Glutamatergic neuron (in vitro differentiated cells): ENCODE measurements at regions not wholly inside any gene's neighbourhood (a gene's known extent, or its start where the extent isn't known, plus 50 kb on each side); places are given as distances from the start of the nearest gene placed in this dataset.
"Not testable (repeated sequence)": the region's sequence is repeated elsewhere in the genome, so short reads cannot be mapped to it uniquely, and the experiment has no call there.

Experiments
- DNase-seq: peaks from one replicate; pipeline ENCODE4 v3.0.0; 2022
- H3K27ac Mint-ChIP-seq: one replicate; pipeline ENCODE4 v1.8.0; 2020; ENCODE audit warnings: mild to moderate bottlenecking, mixed read lengths, inconsistent platforms; ENCODE audit not compliant: unreplicated experiment
- H3K27me3 Mint-ChIP-seq: one replicate; pipeline ENCODE4 v1.8.0; 2020; ENCODE audit warnings: mild to moderate bottlenecking, moderate library complexity, mixed read lengths, inconsistent platforms; ENCODE audit not compliant: unreplicated experiment
- H3K36me3 Mint-ChIP-seq: one replicate; pipeline ENCODE4 v1.8.0; 2020; ENCODE audit warnings: mild to moderate bottlenecking, mixed read lengths, inconsistent platforms; ENCODE audit not compliant: unreplicated experiment
- H3K4me1 Mint-ChIP-seq: one replicate; pipeline ENCODE4 v1.8.0; 2020; ENCODE audit warnings: mild to moderate bottlenecking, low read depth, mixed read lengths, inconsistent platforms; ENCODE audit not compliant: unreplicated experiment
- H3K4me3 Mint-ChIP-seq: one replicate; pipeline ENCODE4 v1.8.0; 2020; ENCODE audit warnings: mild to moderate bottlenecking, mixed read lengths, inconsistent platforms; ENCODE audit not compliant: unreplicated experiment
- H3K9me3 Mint-ChIP-seq: one replicate; pipeline ENCODE4 v1.8.0; 2020; ENCODE audit warnings: mild to moderate bottlenecking, moderate library complexity, mixed read lengths, inconsistent platforms; ENCODE audit not compliant: unreplicated experiment
- TF ChIP-seq, protein P1 (sequence below): fragments of 200-600 bp; sonication (generic); IDR thresholded peaks from one replicate; pipeline ENCODE4 v1.5.0; 2021; ENCODE audit not compliant: partially characterized antibody, unreplicated experiment

DNA sequence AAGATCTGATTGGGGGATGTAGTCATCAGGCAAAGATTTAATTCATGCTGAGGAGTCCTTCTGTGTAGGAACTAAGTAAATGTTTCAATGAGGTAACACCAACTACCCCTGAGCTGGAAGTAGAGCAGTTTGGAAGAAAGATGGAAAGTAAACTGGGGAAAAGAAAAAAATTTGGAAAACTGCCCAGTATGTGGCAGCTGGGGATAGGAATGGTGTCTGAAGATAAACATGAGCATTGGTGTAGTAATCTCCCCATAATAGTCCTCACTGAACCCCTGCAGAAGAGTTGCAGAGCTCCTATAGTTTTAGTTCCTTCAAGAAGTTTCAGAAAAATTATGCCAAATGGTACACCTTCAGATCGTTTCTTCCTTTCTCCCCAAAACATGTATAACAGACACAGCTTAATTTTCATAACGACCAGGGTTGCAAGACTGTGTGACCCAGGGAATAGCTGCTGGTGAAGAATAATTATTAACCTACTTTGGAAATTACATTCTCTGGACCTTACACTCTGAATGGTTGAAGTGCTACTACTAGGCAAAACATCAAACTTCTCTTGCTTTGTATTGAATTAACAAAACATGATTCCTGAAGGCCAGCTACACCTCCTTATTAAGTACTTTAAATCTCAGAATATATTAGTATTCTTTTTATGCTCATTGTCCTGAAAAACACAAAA, 446.4 kb upstream of the NRG3 start:
- TF ChIP-seq, protein P1, sequence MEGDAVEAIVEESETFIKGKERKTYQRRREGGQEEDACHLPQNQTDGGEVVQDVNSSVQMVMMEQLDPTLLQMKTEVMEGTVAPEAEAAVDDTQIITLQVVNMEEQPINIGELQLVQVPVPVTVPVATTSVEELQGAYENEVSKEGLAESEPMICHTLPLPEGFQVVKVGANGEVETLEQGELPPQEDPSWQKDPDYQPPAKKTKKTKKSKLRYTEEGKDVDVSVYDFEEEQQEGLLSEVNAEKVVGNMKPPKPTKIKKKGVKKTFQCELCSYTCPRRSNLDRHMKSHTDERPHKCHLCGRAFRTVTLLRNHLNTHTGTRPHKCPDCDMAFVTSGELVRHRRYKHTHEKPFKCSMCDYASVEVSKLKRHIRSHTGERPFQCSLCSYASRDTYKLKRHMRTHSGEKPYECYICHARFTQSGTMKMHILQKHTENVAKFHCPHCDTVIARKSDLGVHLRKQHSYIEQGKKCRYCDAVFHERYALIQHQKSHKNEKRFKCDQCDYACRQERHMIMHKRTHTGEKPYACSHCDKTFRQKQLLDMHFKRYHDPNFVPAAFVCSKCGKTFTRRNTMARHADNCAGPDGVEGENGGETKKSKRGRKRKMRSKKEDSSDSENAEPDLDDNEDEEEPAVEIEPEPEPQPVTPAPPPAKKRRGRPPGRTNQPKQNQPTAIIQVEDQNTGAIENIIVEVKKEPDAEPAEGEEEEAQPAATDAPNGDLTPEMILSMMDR, result no peak
- H3K27ac Mint-ChIP-seq, result no peak overlapping the region
- H3K4me1 Mint-ChIP-seq, result no peaks in the 10 kb centered on the region
- no peak for DNase-seq
- no peaks in the 10 kb centered on the region for H3K9me3 Mint-ChIP-seq
- no peak overlapping the region for H3K4me3 Mint-ChIP-seq
- H3K36me3 Mint-ChIP-seq, result no peaks in the 10 kb centered on the region
- no peaks in the 10 kb centered on the region for H3K27me3 Mint-ChIP-seq

DNA sequence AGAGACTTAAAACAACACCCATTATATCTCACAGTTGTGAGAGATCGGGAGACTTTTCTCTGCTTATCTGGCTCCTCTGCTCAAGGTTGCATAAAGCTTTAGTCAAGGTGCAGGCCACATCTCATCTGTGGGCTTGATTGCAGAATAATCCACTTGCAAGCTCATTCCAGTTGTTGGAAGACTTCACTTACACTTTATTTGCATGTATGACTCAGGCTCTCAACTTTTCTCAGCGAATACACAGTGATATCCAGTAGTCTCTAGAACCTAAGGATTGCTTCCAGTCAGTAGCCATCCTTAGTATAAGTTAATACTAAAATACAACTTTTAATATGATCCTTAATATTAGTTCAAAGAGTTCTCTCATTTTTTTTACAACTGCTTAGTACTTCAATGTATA, 435.5 kb upstream of the NRG3 start:
- Mint-ChIP-seq H3K4me3 (no peak overlapping the region), H3K36me3 (no peaks in the 10 kb centered on the region), H3K27me3 (no peaks in the 10 kb centered on the region), H3K27ac (no peak overlapping the region), H3K9me3 (peaks cover 3% of the 10 kb centered on the region), H3K4me1 (peaks cover under 1% of the 10 kb centered on the region)
- TF ChIP-seq, protein P1, result no peak
- DNase-seq, result no peak

DNA sequence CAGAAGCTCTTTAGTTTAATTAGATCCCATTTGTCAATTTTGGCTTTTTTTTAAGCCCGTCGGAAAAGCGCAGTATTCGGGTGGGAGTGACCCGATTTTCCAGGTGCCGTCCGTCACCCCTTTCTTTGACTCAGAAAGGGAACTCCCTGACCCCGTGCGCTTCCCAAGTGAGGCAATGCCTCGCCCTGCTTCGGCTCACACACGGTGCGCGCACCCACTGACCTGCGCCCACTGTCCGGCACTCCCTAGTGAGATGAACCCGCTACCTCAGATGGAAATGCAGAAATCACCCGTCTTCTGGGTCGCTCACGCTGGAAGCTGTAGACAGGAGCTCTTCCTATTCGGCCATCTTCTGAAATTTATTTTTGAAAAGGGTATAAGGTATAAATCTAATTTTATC, 433.4 kb upstream of the NRG3 start:
- DNase-seq, H3K4me3 Mint-ChIP-seq, H3K36me3 Mint-ChIP-seq, H3K9me3 Mint-ChIP-seq, H3K4me1 Mint-ChIP-seq, H3K27me3 Mint-ChIP-seq, H3K27ac Mint-ChIP-seq: not testable (repeated sequence)

DNA sequence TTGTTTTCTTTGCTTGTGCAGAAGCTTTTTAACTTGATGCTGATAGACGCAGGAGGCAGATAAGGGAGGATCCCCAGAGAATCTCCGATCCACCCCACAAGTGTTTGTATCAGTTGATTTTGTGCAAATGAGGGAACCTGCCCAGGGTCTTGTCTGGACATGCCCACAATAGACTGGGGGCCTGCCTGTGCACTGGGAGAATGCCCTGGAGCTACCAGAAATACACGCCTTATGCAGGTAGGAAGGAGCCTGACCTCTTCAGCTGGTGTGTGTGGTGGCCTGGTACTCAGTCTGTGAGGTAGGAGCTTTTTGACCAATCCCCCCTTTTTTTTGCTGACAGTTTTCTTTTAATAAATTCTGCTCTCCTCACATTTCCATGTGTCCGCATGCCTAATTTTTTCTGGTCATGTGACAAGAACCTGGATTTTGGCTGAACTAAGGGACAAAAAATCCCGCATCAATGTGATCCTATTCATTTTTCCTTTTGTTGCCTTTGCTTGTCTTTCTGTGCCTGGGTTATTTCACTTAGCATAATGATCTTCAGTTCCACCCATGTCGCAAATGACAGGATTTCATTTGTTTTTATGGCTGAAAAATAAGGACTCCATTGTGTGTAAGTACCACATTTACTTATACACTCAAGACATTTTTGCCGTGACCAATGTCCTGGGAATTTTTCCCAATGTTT, 430.6 kb upstream of the NRG3 start:
- peaks cover 5% of the 10 kb centered on the region for H3K9me3 Mint-ChIP-seq
- H3K4me3 Mint-ChIP-seq, result peak overlapping the region; percentile 61
- H3K27ac Mint-ChIP-seq, result peak overlapping the region; percentile 63
- H3K4me1 Mint-ChIP-seq, result peaks cover 3% of the 10 kb centered on the region
- no peaks in the 10 kb centered on the region for H3K36me3 Mint-ChIP-seq
- TF ChIP-seq, protein P1, result no peak
- H3K27me3 Mint-ChIP-seq, result no peaks in the 10 kb centered on the region
- no peak for DNase-seq

DNA sequence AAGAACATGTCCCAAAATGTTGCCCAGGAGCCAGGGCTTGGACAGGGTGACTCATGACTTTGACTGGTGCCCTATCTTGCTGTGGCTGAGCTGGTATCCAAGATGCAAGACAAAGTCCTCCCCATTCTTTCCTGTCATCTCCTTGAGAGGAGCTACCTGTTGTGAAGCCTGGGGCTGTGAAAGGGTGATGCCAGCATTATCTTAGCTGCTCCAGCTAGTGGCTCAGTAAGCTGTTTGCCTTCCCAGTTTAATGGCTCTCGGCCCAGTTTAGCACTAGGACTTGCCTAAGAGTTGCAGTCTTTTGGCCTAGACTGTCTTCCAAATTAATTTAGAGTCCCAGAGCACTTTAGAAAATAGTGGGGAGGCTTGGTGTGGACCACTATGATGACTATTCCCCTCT, 424.3 kb upstream of the NRG3 start:
- H3K4me1 Mint-ChIP-seq, result no peaks in the 10 kb centered on the region
- no peaks in the 10 kb centered on the region for H3K27me3 Mint-ChIP-seq
- no peaks in the 10 kb centered on the region for H3K9me3 Mint-ChIP-seq
- H3K27ac Mint-ChIP-seq, result no peak overlapping the region
- no peaks in the 10 kb centered on the region for H3K36me3 Mint-ChIP-seq
- no peak for DNase-seq
- TF ChIP-seq, protein P1, result no peak
- H3K4me3 Mint-ChIP-seq, result no peak overlapping the region
